LoVo (cell line): ENCODE measurements at regions not wholly inside any gene's neighbourhood (a gene's known extent, or its start where the extent isn't known, plus 50 kb on each side); places are given as distances from the start of the nearest gene placed in this dataset.

Experiments
- DNase-seq: peaks from one replicate; pipeline ENCODE4 v3.0.0-alpha.2; 2016; ENCODE audit warnings: low spot score

DNA sequence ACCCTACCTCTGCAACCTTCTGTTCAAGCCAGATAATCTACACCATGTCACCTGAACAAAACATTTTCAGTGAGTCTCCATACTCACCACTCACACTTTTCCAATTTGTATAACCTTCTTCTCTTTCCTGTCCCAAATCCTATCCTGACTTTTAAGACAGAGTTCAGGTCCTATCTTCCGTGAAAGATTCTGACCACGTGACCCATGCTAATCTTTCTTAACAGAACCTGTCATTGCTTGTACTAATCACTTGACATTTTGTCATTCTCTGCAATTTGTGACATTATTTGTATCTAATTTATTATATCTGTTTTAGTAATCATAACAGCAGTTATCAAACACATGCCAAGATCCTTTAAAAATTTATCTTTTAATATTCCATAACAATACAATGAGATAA, 132.5 kb upstream of the PRLR start:
- DNase-seq = no peak

GRCh38 chr5:35360671-35361070, 130.4 kb upstream of the PRLR start:
- DNase-seq = no peak

GRCh38 chr5:35359859-35360258, 129.6 kb upstream of the PRLR start:
- DNase-seq = no peak

DNA sequence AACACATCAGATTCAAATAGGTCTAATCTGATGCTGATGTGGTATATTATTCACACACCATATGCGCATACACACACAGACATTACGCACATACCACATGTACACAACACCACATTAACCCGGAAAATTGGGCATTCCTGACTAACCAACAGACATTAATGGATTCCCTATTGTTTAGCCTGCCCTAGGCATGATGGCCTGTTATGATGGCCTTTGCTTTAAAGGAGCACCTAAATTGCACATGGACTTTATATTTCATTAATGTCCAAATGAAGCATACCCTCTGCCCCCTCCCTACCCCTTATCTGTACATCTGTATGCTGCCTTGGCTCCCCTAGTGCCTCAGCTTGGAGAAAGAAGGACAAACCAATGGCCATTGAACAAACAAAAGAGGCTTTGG, 127.7 kb upstream of the PRLR start:
- no peak for DNase-seq

- no peak for DNase-seq
Measured at GRCh38 chr5:35356725-35357124, 126.4 kb upstream of the PRLR start.

GRCh38 chr5:35354751-35355150, 124.5 kb upstream of the PRLR start:
- DNase-seq = peak; percentile 42

DNA sequence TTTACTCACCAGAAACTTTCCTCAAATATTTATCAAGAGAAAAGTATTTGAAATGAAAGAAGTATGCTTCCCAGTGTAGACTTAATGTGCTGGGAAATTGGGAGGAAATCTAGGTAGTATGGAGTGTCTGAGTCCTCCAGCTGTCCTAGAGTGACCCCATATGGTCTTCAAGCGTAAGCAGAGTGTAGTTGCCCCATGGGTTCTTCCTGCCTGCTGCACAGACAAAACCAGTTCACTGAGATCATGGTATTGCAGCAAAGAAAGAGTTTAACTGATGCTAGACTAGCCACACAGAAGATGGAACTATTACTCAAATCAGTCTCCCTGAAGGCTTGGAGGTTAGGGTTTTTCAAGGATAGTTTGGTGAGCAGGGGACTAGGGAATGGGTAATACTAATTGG, 114.9 kb upstream of the PRLR start:
- DNase-seq = no peak

DNA sequence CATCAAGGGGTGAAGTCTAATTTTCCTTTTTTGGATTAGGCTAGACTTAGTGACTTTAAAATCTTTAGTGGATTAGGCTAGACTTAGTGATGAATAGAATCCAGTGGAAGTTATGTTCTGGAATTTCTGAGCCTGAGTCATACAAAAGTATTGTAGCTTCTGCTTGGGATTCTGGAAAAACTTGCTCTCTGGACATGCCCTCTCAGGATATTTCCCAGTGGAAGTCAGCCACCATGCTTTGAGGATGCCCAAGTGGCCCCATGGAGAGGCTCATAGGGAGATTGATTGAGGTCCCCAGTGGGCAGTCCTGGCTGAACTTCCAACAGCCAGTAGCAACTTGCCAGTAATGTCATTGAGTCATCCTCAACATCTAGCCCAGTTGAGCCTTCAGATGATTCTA, 112.4 kb upstream of the PRLR start:
- DNase-seq = no peak

- DNase-seq = no peak
Measured at GRCh38 chr5:35341189-35341588, 110.9 kb upstream of the PRLR start.

GRCh38 chr5:35339616-35340100, 109.4 kb upstream of the PRLR start:
- no peak for DNase-seq

GRCh38 chr5:35339006-35339405, 108.7 kb upstream of the PRLR start:
- no peak for DNase-seq

- DNase-seq = no peak
Measured at GRCh38 chr5:35338157-35338453, 107.8 kb upstream of the PRLR start.

DNA sequence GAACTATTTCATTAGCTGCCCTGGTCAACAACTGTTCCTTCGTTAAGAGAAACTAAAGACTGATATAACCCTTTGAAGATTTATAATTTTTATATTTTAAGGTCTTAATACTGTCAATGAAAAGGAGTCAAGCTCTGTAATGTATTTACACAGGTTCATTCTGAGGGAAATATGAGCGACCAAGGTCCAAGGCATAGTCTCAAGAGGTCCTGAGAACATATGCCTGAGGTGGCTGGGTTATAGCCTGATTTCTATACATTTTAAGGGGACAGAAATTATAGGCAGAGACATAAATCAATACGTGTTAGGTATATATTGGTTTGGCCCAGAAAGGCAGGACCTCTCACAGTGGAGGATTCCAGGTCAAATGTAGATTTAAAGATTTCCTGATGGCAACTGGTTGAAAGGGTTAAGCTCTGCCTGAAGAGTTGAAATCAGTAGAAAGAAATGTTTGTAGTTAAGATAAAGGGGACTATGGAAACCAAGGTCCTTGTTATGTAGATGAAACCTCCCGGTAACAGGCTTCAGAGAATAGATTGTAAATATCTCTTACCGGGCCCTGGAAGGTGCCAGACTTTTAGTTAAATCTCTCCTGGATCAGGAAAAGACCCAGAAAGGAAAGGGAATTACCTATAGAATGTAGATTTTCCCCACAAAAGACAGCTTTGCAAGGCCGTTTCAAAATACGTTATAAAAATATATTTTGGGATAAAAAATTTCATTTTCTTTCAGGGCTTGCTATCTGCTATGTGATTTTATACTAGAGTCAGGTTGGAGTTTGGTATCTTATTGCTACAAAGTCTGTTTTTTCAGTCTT, 107.3 kb upstream of the PRLR start:
- DNase-seq = no peak

GRCh38 chr5:35336230-35336629, 105.9 kb upstream of the PRLR start:
- no peak for DNase-seq

- DNase-seq = no peak
Measured at GRCh38 chr5:35335752-35336151, 105.5 kb upstream of the PRLR start.

DNA sequence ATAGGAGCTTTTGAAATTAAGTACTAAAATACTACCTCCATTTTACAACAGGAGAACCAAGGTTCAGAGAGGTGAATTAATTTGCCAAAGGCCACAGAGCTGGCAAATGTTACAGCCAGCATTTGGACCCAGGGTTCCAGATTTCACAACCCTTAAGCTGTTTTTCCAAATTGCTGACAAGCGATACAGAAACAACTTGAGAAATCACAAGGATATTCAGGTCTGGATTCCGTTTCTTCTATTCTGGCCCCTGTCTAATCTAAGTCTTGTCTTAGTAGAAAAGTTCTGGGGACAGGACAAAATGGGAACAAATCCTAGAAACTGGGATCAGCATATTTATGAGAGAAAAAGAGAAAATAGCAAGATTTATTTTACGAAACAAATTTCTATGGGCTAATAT, 103.1 kb upstream of the PRLR start:
- DNase-seq = no peak

DNA sequence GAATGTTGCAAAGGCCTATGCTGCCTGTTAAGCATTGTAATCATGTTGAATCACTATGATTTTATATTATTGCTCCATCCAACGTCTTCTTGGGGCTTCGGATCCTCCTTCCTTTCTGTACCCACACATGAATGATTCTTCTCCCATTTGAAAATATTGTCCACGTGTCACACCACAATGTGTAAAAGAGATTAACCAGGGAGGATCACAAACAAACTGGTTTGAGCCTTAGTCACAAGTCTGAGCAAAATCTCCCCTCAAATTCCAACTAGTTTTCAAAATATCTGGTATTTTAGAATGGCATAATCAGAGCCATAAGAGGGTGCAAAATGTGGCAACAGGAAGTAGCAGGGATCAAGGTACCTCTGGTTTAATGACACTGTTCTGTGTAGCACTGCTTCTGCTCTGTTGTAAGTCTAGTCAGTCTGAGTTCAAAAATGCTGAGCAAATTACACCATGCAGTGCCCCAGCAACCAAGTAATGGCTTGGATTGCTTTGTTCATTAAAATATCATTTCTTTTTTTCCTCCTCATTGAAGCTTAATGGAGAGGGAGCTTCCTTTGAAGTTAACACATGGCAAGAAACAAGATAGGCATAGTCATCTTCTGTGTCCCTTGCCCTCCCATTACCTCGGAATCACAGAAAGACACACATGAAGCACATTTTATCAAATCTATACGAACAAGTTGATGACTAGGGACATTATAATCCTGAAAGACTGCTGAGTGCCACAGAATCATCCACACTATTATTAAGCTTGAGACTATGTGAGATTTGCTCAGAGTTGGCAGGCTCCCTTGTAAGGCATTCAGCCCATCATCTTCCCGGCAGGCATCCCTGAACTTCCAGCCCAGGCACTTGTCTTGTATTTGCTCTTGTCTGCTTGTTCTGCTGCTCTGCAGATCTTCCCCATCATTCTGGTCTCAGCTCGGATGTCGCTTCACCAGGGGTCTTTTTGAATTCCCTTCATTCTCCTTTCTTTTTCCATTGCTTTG, 102.0 kb upstream of the PRLR start:
- no peak for DNase-seq

GRCh38 chr5:35325836-35326235, 95.5 kb upstream of the PRLR start:
- no peak for DNase-seq

- no peak for DNase-seq
Measured at GRCh38 chr5:35324679-35325078, 94.4 kb upstream of the PRLR start.

GRCh38 chr5:35324201-35324600, 93.9 kb upstream of the PRLR start:
- no peak for DNase-seq

DNA sequence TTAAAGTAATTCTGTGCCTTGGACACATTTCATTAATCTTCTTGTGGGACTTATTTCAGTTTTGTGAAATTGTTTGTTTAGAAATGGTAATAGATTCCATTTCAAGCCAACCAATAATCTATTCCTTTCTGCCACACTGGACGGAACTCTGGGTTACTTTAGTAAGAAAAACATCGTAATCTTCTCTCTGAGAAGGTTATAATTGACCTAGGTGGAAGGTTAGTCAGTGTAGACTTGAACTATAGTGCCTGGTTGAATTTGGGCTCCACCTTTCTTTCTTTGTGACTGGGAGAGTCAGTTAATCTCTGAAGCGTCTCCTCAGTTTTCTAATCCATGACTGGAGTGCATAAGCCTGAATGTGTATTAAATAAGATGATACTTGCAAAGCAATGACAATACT, 89.7 kb upstream of the PRLR start:
- DNase-seq = no peak

- peak; percentile 8 for DNase-seq
Measured at GRCh38 chr5:35319333-35320002, 89.2 kb upstream of the PRLR start.

GRCh38 chr5:35317586-35317985, 87.3 kb upstream of the PRLR start:
- DNase-seq = no peak
